CD4-positive, alpha-beta T cell treated with Interleukin-10 for 1 hour (primary cell): ENCODE measurements at regions not wholly inside any gene's neighbourhood (a gene's known extent, or its start where the extent isn't known, plus 50 kb on each side); places are given as distances from the start of the nearest gene placed in this dataset.
"Not testable (repeated sequence)": the region's sequence is repeated elsewhere in the genome, so short reads cannot be mapped to it uniquely, and the experiment has no call there.

Experiments
- DNase-seq: peaks from one replicate; pipeline ENCODE4 v3.0.0-alpha.2; 2020

DNA sequence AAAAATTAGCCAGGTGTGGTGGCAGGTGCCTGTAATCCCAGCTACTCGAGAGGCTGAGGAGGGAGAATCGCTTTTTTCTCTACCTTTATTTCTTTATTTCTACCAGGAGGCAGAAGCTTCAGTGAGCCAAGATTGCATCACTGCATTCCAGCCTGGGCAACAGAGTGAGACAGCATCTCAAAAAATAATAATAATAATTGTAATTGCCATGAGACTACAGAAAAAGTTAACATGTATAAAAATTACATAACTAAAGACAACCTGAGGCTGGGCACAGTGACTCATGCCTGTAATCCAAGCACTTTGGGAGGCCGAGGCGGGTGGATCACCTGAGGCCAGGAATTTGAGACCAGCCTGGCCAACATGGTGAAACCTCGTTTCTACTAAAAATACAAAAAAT lies 181.5 kb downstream of the WSCD1 start:
- not testable (repeated sequence) for DNase-seq

DNA sequence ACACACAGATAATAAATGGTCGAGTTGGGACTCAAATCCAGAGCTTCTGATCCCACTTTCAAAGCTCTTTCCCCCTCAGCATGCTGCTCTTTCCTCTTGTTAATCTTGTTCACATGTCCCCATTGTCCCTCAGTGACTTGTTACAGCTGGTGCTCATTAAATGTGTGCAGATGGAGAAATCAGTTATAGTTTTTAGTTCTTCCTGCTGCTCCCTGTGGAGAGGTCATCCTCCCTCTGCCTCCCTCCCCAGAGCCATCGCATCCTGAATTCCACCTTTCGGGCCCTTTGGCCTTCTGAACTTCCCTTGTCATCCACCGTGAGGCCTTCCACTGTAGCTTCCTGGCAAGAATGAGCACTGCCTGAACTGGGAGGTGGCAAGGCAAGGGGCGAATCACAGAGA lies 179.6 kb downstream of the WSCD1 start:
- DNase-seq = no peak

DNA sequence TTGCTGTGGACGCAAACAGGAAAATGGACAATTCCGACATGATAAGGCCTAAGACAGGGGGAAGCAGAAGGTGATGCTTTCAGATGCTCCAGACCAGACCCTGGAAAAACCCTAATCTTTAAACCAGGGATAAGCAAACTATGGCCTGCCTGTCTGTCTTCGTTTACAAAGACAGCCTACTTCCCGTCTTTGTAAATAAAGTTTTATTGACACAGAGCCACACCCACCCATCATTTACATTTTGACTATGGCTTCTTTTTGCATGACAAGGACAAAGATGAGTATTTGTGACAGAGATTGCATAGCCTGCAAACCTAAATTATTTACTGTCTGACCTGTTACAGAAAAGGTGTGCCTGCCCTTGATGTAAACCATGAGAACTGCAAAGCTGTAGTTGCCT lies 177.9 kb downstream of the WSCD1 start:
- DNase-seq = no peak

DNA sequence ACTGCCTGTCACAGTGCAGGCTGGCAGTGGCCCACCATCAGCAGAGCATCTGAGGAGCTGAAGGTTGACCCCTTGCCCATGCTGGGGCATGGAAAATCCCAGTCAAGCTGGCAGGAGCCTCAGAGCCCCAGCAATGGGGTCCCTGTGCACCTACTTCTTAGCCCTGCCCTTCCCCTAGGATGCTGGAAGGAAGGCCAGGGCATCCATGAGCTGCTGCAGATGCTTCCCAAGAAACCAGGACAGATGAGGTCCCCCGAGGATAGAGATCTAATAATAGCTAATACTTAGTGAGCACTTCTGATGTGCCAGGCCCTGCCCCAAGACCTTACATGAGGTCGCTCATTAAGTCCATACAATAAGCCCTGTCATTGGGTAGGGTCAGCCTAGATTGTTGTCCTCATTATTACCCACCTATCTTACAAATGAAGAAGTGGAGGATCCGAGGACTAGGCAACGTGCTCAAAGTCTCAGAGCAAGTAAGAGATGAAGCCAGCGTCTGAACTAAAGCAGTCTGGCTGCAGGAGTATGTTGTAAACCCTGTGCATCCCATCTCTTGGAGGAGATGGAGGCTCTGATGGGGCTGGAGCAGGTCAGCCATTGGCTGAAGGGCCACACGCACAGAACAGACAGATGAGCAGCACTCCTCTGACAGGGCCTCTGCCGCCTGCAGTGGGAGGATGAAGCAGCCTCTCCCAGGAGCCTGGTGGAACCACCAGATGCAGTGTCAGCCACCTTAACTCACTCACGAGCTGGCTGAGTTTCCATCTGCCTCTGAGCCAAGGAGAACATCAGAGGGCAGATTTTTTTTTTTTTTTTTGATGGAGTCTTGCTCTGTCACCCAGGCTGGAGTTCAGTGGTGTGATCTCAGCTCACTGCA lies 175.4 kb downstream of the WSCD1 start:
- DNase-seq = no peak

DNA sequence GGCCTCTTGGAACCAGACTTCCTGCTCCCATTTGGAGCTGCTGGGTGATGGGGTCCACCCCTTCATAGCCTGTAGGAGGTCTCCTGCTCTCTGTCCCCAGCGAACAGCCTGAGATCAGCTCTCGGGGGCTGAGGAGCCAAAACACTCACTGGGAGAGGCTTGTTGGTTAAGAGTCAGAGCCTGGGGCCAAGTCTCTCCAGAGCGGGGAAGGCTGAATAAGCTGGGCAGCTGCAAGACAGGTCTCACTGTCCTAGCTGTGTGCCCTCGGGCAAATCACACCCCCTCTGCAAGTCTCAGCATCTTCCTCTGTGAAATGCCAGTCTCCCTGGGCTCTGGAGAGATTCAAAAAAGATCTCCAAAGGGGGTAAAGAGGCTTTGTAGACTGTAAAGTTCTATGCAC lies 174.6 kb downstream of the WSCD1 start:
- DNase-seq = no peak

DNA sequence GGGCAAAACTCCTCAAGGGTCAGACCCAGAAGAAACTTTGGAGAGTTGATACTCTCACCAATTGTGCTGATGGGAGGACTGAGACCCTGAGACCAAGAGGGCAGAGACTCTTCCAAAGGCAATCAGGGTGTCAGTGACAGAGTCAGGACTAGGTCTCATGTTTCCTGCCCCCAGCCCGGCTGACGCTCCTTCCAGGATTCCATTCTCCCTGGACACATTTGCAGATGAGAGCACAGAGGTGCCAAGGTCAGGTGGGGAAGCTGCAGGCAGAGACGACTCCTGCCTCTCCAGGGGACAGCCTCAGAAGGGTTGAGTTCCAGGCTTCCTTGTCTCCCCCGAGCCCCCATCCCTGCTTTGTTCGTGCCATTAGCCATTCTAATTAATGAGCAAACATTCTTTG lies 174.1 kb downstream of the WSCD1 start:
- no peak for DNase-seq

DNA sequence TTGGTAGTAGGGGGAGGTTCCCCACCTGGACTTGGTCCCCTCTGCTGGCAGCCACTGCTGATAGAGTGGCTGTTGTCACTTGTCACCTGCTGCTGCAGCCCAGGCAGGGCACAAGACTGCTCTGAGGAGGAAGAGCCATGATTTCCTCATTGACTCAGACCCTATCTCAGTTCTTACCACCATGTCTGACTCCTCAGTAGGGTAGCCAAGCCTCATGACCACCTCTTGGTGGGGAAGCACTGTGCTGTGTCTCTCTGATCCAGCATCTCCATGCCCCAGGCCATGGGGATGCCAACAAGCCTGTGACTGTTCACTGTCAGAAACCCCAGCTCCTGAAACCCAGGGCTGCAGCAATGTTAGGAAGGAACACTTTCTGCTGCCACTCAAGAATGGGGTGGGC lies 173.0 kb downstream of the WSCD1 start:
- no peak for DNase-seq

DNA sequence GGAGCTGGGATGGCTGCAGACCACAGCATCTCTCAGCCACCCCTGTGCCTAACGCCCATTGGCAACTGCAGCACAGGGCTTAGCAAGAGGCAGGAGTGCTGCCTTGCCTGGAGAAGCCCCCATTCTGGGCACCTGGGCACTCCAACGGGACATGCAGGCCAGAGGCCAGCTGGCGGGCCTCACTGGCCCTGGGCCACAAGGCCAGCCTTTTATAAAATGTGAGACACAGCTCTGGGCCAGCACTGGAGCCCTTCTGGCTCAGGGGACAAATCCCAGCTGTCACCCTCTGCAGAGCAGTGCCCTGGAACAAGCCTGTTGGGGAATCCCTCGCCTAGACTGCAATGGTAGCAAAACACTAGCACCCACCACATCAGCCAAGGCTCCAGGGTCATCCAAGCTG lies 171.8 kb downstream of the WSCD1 start:
- no peak for DNase-seq

DNA sequence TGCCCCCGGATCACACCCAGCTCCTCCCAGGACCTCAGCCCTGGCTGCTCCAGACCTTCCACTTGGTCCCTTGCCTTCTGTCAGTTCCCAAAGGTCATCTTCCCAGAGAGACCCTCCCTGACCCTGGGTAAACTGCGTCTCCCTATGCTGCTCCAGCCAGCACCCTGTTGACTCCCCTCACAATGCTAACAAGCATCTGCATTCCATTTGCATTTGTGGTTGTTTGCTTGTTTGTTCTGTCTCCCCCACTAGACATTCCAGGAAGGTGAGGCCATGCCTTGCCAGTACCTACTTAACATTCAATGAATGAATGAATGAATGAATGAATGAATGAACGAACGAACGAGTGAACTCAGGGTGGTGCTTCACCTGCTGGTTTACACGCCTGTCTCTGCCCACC lies 171.2 kb downstream of the WSCD1 start:
- no peak for DNase-seq

DNA sequence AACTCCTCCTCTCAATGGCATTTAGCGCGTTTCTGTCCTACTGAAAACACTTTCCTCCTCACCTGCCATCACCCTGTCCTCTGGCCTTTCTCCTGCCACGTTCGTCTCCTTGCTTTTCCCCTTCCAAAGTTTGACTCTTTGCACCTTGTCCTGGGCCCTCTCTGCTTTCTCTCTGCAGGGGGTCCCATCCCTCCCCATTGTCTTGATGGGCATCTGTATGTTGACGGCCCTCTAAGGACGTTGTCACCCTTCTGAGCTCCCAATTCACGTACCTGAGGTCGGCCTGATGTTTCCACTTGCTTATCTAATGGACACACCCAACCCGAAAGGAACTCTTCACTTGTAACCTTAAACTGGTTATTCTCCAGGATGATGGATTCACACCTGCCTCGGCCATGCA lies 170.4 kb downstream of the WSCD1 start:
- DNase-seq = no peak

DNA sequence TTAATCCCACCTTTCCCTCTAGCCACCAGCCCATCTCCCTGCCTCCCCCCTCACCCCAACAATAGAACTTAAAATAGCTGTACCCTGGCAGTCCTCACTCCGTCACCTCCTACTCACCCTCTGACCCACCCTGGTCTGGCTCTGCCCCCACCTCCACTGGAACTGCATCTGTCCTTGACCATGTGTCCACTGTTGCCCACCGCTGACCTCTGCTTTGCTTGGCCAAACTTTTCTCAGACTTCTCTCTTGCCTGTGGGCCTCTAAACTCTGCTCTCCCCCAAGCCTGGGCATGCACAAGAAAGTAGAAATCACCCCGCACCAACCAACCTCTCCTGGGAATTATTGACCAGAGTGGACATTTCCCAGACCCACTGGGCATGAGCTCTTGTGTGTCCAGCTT lies 169.8 kb downstream of the WSCD1 start:
- DNase-seq = no peak

DNA sequence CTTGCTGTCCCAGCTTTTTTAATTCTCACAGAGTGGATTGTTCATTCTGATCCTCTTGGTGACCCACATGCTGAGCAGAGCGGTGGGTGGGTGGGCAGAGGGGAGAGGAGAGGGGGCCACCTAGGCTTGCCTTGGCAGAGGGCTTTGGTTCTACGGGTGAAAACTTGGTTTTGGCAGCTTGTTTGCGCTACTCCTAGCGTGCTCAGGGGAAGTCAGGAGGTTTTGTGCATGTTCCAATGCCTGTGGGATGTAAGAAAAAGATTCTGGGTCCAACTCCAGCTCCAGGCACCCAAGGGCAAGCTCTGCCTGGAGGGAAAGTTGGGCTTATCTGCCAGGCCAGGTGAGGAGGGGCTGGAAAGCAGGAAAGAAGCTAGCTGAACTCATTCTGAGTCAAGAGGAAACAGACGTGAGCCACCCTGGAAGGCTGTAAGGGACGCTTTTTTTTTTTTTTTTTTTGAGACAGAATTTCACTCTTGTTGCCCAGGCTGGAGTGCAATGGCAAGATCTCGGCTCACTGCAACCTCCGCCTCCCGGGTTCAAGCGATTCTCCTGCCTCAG lies 169.1 kb downstream of the WSCD1 start:
- DNase-seq = no peak

DNA sequence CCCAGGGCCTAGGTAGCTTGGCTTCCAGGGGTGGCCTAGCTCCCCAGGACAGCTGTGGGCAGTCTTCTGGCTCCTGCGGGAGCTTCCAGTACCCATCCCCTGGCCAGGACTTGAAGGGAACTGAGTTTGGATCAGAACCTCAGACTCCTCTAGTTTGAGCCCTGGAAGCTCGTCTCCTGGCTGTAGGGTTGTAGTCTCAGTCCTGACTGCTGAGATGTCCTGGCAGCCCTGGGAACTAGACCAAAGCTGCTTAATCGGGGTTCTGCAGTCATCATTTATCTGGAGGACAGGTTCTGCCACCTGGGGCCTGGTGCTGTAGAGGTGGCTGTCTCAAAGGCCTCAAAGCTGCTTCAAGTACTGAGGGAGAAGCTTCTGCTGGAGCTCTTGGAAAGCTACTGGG lies 163.7 kb downstream of the WSCD1 start:
- no peak for DNase-seq

DNA sequence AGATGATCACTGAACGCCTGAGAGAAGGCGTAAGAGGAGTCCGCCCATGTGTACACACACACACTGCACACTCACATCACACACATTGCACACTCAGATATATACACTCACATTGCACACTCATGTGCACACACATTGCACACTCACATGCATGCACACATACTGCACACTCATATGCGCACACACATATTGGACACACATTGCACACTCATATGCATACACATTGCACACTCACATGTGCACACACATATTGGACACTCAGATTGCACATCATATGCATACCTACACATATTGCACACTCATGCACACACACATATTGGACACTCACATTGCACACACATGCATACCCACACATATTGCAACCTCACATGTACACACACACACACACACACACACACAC lies 163.2 kb downstream of the WSCD1 start:
- DNase-seq = no peak

DNA sequence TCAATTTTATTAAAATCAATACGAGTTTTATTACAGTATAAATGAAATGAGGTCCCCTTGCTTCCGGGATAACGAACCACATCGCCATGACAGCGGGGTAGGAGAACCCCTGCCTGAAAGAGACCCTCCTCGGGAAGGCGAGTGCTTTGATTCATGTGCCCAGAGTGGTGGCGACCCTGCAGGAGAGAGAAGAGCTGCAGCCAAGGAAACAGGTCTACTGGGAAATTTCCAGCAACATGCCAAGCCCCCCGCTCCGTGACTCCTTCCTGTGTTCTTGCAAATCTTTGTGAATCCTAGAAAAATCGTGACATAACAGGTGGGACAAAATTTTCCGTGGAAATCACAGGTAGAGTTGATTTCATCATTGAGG lies 162.5 kb downstream of the WSCD1 start:
- no peak for DNase-seq

DNA sequence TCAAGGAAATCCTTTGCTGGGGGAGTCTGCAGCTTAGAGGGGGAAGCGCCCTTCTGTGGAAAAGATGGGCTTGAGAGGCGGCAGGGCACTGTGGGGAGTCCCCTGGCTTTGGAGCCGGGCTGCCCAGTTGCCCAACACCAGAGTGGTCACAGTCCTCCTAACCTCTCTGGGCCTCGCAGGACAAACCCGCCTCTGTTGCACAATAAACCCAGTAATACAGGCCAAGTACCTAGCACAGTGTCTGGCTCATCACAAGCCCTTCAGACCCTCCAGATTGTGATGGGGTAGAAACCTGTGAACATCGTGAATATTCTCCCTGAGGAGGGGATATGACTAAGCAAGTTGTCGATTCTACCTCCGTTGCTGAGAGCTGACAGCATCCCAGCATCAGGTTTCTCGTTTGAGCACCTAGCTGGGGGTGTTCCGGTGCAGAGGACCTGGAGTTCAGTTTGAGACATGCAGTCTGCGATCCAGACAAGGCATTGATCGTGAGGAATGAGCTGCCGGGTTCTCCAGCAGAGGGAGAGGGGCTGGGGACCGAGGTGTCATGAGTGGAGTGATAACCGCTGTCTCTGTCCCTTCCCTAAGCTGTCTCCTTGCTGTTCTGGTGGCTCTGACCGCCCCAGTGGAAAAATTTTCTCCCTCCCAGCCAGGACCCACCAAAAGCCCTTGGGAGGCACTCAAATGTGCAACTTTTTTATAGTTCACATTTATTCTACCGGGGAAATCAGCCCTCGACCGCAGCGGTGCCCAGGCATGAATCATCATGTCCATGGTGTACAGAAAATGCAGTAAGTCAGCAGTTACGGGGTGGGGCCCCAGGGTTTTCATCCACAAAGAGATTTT lies 161.9 kb downstream of the WSCD1 start:
- no peak for DNase-seq

DNA sequence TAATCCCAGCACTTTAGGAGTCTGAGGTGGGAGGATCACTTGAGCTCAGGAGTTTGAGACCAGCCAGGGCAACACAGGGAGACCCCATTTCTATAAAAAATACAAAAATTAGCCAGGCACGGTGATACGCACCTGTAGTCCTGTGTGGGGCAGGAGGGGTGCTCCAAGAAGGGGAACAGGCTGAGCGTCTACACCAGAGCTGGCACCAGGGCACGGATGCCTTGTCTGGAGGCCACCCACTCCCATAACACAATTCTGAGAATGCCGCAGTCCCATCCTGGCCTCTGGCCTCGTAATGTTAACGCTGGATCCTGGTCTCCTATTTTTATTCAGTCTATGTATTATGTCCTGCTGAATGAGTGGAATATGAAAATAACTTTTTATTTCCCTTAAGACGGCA lies 161.3 kb downstream of the WSCD1 start:
- no peak for DNase-seq

DNA sequence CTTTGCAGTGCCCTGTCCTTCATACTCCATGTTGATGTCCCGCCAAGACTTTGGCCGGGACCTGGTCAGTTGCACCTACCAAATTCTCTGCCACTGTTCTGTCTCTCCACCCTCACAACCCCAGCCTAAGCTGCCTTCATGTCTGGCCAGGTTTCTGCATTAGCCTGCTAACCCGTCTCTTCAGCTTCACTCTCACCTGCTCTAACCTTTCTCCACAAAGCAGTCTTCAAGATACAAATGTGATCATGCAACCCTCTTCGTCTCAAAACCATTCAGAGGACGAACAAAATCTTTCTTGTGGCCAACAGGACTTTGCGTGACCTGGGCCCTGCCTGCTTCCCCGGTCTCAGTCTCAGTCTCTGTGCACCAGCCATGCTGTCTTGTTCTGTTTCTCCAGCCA lies 148.2 kb downstream of the WSCD1 start:
- no peak for DNase-seq

DNA sequence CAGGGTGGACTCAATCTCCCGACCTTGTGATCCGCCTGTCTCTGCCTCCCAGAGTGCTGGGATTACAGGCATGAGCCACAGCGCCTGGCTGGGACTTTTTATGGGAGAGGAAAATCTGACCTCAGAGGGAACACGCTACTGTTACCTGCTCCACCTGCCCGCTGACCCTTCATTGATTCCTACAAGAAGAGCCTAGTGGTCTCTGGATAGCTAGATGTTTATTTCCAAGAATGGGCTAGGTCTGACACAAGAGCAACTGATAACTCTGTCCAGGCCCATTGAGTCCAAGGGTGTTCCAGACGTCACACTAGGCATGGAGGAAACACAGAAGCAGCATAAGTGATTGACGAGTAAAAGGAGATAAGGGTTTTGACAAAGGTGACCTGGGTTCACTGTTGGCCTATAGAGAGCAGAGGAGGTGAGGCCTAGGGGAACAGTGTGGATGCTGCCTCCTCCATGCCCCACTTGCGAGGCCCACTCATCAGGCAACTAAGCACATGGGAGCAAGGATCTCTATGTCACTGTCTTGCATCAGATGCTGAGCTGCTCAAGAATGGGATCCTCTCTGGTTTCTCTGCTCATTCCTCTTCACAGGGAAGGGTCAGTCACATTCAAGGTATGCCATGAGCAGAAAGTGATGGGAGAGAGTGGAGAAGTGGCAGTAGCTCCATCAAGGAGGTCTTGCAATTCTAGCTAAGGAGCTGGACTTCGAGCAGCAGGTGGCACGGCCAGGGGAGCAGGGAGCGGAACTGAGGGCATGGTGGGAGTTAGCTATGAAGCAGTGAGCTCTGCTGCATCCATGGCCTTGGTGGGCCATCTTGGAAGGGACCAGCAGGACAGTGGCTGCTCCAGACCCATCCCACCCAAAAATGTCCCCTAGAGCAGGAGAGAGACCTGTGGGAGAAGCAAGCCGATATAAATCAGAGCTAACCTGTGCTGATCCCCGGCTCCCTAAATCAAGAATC lies 145.2 kb downstream of the WSCD1 start:
- DNase-seq = no peak

DNA sequence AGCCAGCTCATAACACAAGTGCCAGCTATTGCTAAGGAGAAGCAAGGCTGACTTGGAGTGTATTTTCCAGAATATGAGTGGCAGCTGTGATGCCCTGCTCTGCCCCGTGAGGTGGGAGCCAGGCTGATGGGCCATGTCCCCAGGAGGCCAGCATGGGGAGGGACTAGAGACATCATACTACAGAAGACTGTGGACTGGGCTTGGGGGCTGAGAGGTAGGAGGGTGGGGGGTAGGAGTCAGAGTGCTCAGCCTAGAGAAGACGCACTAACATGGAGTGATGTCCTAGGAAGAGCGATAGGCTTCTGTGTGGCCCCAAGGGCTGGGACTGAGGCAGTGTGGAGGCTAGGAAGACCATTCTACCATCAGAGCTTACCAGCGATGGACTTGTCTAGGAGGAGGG lies 143.7 kb downstream of the WSCD1 start:
- DNase-seq = no peak

DNA sequence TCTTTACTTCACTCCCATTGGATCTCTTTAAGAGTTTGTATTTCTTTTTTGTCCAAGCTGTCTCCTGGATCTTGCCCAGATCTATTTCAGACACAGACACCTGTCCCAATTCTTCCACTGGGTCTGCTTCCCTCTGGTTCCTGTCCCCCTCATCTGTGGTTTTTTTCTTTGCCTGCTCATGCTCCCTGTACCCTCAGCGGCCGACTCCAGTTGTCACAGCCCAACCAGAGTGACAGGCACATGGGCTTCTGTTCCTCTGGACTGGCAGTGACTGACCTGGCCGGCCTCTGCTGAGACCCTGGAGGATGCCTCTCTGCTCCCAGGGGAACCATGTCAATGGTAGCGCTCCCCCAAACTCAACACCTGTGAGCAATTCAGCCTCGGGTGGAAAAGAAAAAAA lies 142.6 kb downstream of the WSCD1 start:
- DNase-seq = no peak

DNA sequence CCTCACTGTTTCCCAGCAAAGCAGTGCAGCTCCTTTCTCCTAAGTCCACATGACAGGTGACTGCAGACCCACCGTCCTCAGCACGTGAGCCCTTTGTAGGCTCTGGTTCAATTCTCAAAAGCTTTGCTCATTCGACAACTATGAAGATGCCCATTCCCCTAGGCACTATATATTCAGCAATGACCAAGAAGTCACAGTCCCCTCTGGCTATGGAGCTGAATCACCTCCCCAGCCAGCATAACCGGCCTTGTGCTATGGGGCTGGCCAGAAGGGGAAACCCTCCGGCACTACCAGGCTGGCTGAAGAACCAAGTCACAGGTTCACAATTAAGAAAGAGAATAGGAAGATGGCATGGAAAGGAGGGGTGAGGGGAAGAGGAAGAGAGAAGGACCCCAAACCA lies 139.7 kb downstream of the WSCD1 start:
- DNase-seq = no peak
